ENCODE measurements at regions not wholly inside any gene's neighbourhood (a gene's known extent, or its start where the extent isn't known, plus 50 kb on each side); places are given as distances from the start of the nearest gene placed in this dataset.
"Not testable (repeated sequence)": the region's sequence is repeated elsewhere in the genome, so short reads cannot be mapped to it uniquely, and the experiment has no call there.

DNA sequence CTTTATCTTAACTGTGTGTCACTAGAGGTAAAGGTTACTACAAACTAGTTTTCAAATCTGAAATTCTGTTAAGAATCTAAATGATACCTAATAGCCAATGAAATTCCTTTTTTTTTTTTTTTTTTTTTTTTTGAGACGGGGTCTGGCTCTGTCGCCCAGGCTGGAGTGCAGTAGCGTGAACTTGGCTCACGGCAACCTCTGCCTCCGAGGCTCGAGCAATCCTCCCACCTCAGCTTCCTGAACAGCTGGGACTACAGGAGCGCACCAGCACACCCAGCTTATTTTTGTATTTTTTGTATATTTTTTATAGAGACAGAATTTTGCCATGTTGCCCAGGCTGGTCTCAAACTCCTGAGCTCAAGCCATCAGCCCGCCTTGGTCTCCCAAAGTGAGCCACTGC is 160.3 kb upstream of the NEBL start:
- no peak for DNase-seq (ENCODE audit: low read depth in 2 of 2)

DNA sequence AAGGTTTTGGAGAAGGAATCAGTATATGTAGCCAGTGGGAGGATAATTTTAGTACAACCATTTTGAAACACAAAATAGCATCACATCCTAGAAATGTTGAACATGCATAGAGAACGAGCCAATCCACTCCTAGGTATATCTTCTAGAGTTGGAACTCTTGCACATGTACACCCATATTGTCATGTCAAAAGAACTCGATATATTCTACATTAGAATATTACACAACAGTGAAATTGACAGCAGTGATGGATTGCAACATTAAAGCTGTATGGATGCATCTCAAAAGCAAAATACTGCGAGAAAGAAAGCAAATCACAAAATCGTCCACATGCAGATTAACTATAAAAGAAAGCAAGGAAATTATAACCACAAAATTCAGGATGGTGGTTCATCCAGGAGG is 159.3 kb upstream of the NEBL start:
- DNase-seq (ENCODE audit: low read depth in 2 of 2), result no peak

DNA sequence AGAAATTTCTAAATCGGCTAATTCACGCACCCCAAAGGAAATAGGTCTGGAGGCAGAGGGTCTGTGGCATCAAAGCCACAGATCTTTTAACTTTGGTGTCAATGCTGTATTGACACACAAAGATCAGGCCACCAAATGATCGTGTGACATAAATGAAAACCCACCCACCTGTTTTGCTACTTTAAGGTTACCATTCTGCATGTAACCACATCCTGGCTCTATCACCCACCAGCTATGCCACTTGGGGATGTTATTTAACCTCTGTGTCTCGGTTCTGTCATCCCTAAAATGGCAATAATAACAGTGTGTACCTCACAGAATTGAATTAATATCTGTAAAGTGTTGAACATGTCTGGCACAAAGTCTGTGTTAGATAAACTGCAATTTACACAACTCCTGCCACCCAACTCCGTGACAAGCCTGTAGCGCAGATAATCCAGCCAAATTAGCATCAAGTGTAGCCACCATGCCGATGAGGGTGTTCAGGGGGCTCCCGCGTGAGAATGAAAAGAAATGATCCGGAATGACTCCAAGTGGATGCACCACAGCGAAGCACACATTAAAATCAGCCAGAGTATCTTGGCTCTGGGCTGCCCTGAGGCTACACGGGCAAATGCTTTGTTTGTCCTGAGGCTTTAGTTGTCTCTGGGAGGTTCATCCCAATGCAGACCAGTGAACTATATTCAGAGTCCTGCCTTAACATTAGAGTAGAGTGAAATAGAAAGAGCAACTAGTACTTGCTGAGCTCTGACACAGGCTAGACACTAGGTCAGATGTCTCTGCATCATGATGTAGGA is 158.4 kb upstream of the NEBL start:
- DNase-seq (ENCODE audit: low read depth in 2 of 2), result no peak

DNA sequence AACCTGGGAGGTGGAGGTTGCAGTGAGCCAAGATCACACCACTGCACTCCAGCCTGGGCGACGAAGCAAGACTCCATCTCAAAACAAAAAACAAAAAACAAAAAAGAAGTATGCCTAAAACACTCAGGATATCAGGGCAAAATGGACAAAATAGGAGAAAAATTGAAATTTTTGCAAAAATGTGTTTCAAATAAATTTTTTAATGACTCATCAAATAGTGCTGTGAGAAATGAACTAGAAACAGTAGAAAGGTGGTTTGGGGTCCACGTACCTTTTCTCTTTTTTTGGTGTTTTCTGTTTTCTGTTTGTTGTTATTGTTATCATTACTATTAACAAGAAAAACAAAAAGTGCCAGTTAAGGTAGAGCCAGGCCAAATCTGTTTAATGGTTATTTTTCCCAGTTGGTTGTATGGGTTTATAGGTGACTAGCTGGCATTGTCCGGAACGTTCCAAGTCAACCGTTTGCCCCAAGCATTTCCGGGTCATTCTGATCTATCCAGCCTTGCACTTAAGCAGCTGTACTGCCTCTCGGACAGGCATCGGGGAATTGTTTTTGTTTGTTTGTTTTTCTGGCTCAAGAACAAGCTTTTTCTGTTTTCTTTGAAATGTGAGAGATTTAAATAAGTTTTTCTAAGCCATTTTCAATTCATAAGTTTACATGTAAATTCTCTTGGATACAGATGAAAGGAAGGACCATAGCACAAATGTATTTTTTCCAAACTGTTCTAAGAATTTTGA is 157.0 kb upstream of the NEBL start:
- no peak for DNase-seq (ENCODE audit: low read depth in 2 of 2)

DNA sequence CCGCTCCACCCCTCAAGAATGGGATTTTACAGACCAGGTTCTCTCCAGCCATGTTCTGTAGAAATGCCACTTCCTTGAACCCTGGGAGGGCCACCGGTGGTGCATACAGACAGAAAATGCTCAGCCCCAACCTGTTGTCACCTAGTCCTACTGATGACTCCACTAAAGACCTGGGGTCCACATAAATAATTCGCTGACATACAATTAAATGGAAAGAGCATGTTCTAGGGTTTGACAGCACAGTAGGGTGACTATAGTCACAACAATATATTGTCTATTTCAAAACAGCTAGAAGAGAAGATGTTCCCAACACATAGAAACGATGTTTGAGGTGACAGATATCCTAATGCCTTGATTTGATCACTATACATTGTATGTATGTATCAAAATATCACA is 155.6 kb upstream of the NEBL start:
- no peak for DNase-seq (ENCODE audit: low read depth in 2 of 2)

DNA sequence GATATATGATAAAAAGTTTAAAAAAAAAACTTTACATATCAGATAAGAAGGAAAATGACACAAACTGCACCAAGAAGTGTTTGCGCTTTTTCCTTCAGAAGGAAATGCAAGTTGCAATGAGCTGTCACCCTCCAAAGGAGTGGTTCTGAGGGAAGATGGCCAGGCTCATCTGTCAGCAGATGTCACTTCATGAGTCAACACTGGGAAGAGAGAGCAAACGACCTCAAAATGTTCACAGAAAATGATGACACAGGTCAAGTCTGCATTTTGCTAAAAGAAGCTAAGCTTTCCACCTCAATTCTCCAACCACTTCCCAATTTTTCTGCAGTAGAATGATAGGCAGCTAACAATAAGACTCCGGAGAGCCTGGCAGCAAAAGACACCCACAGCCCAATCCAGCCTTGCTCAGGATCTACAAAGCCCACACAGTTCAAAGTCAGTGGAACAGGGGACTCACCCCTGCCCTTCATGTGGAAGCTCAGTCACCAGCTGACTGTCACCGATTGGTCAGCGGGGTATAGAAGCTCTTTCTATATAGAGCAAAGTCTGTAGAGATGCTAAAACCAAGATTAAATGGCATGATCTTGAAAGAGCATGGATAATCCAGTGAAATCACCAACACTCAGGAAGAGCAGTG is 155.1 kb upstream of the NEBL start:
- no peak for DNase-seq (ENCODE audit: low read depth in 2 of 2)

DNA sequence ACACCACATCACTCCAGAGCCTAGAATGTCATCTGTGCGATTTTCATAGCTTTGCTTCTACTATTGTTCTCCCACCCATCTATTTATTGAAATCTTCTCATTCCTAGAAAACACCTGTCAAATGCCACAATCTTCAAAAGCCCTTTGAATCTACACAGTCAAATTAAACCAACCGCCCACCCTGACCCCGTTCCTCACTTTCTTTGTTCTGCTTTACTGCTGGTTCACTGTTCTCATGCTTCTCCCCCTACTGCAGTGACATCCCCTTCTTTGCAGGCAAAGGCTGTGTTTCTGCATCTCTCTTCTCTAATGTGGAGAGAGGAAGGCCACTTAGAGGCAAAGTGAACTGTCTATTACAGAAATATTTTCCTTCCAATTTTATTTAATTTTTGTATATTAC is 152.4 kb upstream of the NEBL start:
- no peak for DNase-seq (ENCODE audit: low read depth in 2 of 2)

DNA sequence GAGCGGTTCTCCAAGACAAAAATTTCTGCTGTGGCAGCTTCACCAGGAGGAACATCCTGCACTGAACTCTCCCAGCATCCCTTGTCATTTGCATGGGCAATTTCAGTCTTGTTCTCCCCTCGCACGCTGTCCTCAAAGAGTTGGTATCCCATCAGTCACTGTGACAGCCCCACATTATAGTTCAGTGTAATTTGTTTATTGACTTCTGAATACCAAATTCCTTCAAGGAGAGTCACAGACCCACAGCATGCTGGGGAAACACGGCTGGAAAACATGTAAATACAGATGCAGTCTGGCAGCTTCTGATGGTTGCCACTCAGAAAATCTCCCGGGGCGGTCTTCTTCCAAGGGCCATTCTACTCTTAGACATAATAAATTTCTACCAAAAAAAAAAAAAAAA is 151.0 kb upstream of the NEBL start:
- no peak for DNase-seq (ENCODE audit: low read depth in 2 of 2)

DNA sequence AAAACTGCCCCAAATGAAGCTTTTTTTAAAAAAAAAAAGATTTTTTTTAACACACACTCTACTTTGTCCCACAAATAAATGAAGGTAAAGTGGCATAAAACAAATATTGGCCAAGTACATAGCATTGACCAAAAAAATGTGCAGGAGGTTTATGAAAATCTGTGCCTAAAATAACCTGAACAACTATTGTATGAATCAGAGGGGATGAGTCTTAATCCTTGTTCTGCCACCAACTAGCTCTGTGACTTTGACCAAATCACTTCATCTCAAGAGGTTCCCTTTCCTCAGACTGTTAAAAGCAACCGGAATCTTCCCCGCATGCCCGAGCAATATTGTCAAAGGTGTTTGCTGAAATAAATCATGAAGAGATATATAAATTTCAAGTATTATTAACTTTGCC is 150.4 kb upstream of the NEBL start:
- DNase-seq (ENCODE audit: low read depth in 2 of 2), result no peak

DNA sequence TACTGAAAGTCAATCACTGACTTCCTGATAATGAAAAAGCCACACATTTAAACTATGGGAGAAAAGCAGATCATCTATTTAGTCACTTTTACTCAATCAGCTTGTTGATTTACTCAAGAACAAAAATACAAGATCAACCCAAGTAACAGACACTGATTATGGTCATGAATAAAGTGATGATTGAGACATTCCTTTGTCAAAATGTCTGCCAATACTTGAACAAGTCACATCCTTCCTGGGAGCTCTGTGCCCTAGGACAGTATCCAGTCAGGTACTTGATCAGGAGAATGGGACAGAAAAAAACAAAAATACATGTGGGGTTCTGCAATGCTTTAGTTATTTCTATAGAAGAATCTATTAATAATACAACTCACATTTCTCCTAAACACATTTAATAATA is 150.0 kb upstream of the NEBL start:
- DNase-seq (ENCODE audit: low read depth in 2 of 2), result no peak

DNA sequence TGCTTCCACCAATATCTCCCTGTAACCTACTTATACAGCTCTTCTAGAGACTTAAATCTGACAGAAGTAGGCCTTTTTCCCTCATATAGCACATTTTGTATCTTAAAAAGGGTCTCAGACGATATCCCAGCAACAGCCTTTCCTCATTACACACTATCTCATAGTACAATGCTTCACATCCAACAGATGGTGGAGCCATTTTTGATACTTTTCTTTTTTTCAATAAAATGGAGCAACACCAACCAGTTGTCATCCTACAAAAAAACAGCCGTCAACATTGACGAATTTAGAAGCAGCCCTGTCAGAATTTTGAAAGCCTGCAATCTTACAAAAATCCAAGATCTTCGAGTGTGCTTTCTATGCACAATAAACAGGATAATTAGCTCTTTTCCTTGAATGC is 145.9 kb upstream of the NEBL start:
- DNase-seq (ENCODE audit: low read depth in 2 of 2), result no peak

DNA sequence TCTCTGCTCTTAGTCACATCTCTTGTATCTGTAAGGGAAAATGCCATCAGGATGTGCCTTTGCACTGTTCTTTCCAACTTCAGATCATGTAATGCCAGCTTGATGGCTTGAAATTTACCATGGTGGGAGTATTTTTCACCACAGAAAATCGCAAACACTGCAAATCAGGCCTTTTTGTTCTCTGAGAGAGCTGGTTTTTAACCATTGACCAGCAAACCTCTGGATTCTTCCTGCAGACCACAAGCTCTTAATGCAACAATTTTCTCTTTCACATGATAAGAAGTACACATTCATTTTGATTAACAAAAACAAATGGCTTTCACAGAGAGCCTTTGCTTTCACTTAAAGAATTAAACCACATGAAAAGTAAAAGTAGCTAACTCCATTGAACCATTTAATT is 145.4 kb upstream of the NEBL start:
- no peak for DNase-seq (ENCODE audit: low read depth in 2 of 2)

DNA sequence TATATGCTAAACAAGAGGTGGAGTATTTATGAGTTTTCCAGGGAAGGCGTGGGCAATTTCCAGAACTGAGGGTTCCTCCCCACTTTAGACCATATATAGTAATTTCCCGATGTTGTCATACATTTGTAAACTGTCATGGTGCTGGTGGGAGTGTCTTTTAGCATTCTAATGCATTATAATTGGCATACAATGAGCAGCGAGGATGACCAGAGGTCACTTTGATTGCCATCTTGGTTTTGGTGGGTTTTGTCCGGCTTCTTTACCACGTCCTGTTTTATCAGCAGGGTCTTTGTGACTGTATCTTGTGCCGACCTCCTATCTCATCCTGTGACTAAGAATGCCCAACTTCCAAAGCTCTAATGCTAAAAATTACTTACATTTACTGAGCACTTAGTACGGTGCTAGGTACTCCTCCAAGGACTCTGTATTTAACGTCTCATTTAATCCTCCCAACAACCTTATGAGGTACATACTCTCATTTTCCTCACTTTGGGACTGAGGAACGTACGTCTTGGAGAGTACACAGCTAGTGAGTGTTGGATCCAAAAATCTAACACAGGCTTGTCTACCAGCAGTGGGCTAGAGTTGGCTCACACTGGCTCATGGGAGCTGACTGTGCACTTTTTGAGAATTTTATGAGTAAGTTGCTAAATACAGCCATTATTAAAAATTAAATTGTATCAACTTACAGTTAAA is 144.8 kb upstream of the NEBL start:
- DNase-seq (ENCODE audit: low read depth in 2 of 2), result no peak

DNA sequence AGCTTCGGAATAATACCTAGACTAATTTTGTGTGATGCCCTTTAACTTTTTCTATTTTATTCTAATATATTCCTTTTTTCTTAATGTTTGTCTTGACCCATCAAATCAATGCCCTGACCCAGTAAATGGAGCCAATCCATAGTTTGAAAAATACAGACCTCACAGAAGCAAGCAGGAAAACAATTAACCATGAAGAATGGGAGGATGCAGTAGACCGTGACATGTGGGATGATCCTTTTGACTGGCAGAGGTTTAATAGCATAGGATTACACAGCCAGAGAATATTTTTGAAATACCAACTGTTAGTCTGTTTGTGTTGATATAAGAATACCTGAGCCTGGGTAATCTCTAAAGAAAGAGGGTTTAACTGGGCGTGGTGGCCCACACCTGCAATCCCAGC is 142.6 kb upstream of the NEBL start:
- no peak for DNase-seq (ENCODE audit: low read depth in 2 of 2)

DNA sequence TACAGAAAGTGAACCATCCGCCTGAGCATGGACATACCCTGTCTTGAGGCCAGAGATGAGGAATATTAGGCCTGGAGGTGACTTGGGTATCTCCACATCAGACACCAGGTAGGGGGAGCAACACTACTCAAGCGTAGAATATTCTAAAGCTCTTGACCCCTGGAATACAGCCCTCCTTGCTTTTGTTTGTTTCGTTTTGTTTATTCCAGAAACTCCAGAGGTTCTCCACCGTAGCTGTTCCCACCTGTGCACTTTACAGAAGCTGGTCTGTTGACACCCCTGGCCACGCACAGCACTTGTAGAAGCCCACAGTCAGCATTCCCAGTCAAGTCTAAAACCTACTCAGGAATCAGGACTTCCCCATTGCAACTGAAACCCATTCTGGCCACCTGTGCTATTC is 139.6 kb upstream of the NEBL start:
- DNase-seq (ENCODE audit: low read depth in 2 of 2), result no peak

DNA sequence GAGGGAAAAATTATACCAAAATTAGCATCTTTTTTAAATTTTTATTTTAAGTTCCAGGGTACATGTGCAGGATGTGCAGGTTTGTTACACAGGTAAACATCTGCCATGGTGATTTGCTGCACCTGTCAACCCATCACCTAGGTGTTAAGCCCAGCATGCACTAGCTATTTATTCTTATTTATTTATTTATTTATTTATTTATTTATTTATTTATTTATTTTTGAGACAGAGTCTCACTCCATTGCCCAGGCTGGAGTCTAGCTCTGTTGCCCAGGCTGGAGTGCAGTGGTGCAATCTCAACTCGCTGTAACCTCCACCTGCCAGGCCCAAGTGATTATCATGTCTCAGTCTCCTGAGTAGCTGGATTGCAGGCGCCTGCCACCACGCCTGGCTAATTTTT is 137.7 kb upstream of the NEBL start:
- DNase-seq (ENCODE audit: low read depth in 2 of 2), result not testable (repeated sequence)

DNA sequence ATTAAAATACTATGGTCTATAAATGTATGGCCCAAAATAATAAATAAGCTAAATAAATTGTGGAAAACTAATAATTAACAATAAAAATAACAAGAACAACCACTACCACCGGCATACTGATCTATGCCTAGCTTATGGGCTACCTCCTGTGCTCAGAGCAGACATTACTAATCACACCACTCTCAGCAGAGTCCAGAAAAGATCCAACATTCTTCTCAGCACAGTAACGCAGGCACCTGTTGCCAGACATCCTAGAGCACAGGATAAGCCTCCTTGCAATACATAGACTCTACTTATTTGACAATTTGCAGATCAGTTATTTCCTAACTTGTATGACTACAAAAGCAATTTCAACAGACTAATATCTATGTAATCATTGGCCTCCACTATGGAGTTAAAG is 137.1 kb upstream of the NEBL start:
- no peak for DNase-seq (ENCODE audit: low read depth in 2 of 2)

DNA sequence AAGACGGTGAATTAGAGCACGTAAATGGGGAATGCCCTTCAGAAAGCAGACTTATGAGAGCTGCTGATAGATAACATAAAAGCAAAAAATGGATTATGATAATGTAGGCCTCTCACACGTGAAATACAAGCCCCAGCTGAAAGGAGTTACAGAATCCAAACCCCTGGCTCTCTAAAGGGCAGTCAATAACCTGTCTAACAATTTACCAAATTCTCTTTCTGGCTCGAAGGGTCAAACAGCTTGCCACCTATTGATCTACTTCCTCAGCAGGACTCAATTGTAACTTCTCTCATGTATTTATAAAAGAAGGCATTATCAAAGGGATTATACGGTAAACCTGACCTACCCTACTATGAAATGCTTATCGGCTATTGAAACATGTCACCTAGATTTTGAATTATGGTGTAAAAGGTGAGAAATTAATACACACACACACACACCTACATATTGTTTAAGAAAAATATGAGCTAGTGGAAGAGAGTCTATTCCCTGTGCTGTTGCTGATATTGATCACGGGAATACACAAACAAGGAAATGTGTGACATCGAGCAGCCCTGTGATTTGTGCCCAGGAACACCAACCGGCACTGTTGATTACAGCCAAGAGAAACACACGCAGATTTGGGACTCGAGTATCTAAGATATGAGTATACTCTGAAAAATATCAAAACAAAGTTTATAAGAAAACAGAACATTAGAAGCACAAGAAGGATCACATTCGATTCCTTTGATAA is 135.6 kb upstream of the NEBL start:
- no peak for DNase-seq (ENCODE audit: low read depth in 2 of 2)

DNA sequence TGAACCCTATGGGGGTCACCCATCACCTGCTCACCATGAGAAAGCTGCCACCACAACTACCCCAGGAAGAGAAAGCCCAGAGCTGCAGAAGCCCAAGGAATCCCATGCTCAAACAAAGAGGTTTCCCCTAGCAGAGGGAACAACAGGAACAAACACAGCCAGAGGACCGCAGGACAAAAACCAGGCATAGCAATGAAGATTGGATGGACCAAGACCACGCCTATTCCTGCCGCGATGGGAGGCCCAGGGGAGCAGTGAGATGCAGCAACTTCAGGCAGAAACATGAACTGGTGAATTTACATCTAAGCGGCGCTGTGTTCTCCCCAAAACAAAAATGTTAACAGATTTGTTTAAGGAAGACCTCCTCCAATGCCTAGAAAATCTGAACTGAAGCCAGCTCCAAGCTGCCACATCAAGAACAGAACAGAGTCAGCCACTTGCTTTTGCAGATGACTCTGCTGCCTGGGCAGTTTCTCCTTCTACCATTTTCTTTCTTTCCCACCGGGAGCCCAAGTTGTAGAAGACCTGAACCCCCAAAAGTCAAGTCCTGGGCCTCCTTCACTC is 134.2 kb upstream of the NEBL start:
- DNase-seq (ENCODE audit: low read depth in 2 of 2), result no peak

DNA sequence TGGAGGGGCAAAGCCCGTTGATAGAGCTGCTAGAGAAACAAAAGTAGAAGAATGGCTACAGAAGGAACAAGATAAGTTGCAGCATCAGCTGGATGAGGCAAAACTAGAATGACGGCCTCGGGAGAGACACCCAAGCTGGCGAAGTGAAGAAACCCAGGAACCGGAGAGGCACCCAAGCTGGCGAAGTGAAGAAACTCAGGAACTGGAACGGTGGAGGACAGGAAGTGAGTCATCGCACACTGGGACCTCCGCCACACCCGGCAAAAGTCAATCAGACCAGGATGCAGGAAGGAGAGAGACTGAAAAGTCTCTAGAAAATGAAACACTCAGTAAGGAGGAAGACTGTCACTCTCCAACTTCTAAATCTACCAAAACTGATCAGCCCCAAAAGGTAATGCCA is 133.0 kb upstream of the NEBL start:
- DNase-seq (ENCODE audit: low read depth in 2 of 2), result no peak

DNA sequence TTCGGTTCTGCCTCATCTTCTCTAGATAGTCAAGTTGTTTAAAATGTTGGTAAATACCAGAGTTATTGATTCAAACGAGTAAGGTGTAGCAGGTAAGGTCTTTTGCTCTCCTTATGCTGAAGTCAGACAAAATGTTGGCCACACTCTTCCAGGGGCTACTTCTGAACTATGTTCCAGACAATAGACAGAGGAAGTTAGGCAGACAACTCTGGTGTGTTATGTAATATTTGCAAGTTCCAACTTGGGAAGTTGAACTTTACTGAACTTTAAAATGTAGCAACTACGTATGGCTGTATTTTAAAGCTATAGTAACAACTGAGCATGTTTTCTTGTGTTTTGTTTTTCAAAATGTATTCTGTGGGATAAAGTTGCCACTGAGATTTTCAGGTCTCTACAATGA is 125.7 kb upstream of the NEBL start:
- DNase-seq (ENCODE audit: low read depth in 2 of 2), result no peak

Data from stimulated activated CD8-positive, alpha-beta memory T cell treated with anti-CD3 and anti-CD28 coated beads, Interleukin-2, amount 100 ng/mL, for 48 hours (primary cell).